Testis (tissue), 2 donors: ENCODE measurements at regions not wholly inside any gene's neighbourhood (a gene's known extent, or its start where the extent isn't known, plus 50 kb on each side); places are given as distances from the start of the nearest gene placed in this dataset.

Source experiments
- DNase-seq: peaks from one replicate; pipeline ENCODE4 v3.0.0-alpha.2; 2019
- H3K27ac ChIP-seq, 2 donors: fragments of 200-600 bp; sonication (generic); one replicate each; pipeline ENCODE4 v1.5.1; 2019
- H3K27me3 ChIP-seq: fragments of 200-600 bp; sonication (generic); one replicate; pipeline ENCODE4 v1.5.1; 2019
- H3K36me3 ChIP-seq: fragments of 200-600 bp; sonication (generic); one replicate; pipeline ENCODE4 v1.5.1; 2017; ENCODE audit warnings: low read depth; ENCODE audit errors: missing control alignments
- H3K4me1 ChIP-seq: fragments of 200-600 bp; sonication (generic); one replicate; pipeline ENCODE4 v1.5.1; 2019
- H3K4me3 ChIP-seq, 2 donors: fragments of 200-600 bp; sonication (generic); one replicate each; pipeline ENCODE4 v1.5.1; 2017 to 2019
- H3K9me3 ChIP-seq: fragments of 200-600 bp; sonication (generic); one replicate; pipeline ENCODE4 v1.5.1; 2017
- POLR2A ChIP-seq: fragments of 450-650 bp; IDR thresholded peaks from one replicate; pipeline ENCODE4 v1.6.1; 2017; ENCODE audit warnings: antibody characterized with exemption, mild to moderate bottlenecking, moderate library complexity
- WGBS, 2 donors: methylation state at CpG; one replicate each; pipeline ENCODE4 v1.1.5; 2018; 5-methylcytosine and 5-hydroxymethylcytosine counted together
- intact Hi-C: fragments of 100-400 bp; cut with DNase I; formaldehyde crosslinking; loops from one replicate; pipeline ENCODE4 v1.15.1; 2023; ENCODE audit warnings: low total_unique reads
- TF ChIP-seq, protein P1 (sequence below), 3 experiments: fragments of 450-650 bp in 2 of 3; fragments of 200-600 bp in 1 of 3; sonication (generic) in 1 of 3; IDR thresholded peaks; one replicate each; pipeline ENCODE4 v1.5.1; 2016 to 2019; ENCODE audit warnings: antibody characterized with exemption in 3 of 3, mild to moderate bottlenecking in 2 of 3, moderate library complexity in 1 of 3

DNA sequence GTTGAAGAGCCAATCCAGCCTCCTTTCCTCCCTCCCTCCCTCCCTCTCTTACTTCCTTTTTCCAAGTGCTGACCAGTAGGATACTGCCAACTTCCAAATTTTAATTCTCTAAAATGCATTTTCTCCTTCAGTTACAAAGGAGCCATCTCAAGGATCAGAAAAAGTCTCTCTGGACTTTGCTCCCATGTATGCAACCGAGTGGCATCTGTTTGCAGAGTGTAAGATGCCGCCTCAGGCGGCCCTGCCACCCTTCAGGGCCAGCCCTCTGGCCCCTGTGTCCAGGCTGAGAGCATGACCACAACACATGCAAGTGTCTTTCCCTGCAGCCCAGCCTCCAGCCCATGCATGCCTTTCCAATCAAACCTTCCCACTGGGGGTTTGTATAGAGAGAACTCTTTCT is 205.3 kb upstream of the RAB4A start:
- intact Hi-C loops: no loop called here

DNA sequence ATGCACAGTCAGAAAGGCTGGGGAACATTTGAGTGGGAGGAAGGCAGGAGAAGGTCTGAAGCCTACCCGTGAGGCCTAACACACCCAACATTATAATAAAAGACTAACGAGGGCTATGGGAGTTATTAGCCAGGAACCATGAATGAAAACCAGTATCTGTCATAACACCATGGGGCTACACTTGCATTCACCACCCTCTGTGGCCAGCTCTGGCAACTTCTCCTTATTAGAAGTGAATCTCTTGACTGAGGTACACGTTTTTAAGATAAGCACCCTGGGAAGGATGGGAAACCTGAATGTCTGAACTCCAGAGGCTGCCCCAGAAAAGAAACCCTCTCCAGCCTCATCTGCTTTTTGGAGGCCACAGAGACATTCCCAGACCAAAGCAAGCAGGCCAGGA is 204.3 kb upstream of the RAB4A start:
- DNase-seq: no peak
- 73 to 83% methylated on average over 3 of the region's 3 CpGs for WGBS, 2 donors
- Histone ChIP-seq H3K9me3 (no peaks in the 10 kb centered on the region), H3K27me3 (no peaks in the 10 kb centered on the region), H3K4me1 (peaks cover 15% of the 10 kb centered on the region), H3K36me3 (no peaks in the 10 kb centered on the region), H3K4me3 (no peak overlapping the region), H3K27ac (no peak overlapping the region)
- no peak for TF ChIP-seq POLR2A
- TF ChIP-seq, protein P1, sequence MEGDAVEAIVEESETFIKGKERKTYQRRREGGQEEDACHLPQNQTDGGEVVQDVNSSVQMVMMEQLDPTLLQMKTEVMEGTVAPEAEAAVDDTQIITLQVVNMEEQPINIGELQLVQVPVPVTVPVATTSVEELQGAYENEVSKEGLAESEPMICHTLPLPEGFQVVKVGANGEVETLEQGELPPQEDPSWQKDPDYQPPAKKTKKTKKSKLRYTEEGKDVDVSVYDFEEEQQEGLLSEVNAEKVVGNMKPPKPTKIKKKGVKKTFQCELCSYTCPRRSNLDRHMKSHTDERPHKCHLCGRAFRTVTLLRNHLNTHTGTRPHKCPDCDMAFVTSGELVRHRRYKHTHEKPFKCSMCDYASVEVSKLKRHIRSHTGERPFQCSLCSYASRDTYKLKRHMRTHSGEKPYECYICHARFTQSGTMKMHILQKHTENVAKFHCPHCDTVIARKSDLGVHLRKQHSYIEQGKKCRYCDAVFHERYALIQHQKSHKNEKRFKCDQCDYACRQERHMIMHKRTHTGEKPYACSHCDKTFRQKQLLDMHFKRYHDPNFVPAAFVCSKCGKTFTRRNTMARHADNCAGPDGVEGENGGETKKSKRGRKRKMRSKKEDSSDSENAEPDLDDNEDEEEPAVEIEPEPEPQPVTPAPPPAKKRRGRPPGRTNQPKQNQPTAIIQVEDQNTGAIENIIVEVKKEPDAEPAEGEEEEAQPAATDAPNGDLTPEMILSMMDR (IDR thresholded peaks at IDR 0.05): no peak
- intact Hi-C loops: no loop called here

More for the DNA sequence above, 205.3 kb upstream of the RAB4A start:
- H3K9me3 ChIP-seq: no peaks in the 10 kb centered on the region
- no peak overlapping the region for H3K4me3 ChIP-seq
- DNase-seq: no peak
- H3K27me3 ChIP-seq: no peaks in the 10 kb centered on the region
- H3K27ac ChIP-seq: no peak overlapping the region
- H3K36me3 ChIP-seq: no peaks in the 10 kb centered on the region
- peaks cover 15% of the 10 kb centered on the region for H3K4me1 ChIP-seq
- no peak for TF ChIP-seq POLR2A
- TF ChIP-seq, protein P1 (IDR thresholded peaks at IDR 0.05): no peak
- WGBS, 2 donors: 98 to 100% methylated on average over 3 of the region's 3 CpGs

DNA sequence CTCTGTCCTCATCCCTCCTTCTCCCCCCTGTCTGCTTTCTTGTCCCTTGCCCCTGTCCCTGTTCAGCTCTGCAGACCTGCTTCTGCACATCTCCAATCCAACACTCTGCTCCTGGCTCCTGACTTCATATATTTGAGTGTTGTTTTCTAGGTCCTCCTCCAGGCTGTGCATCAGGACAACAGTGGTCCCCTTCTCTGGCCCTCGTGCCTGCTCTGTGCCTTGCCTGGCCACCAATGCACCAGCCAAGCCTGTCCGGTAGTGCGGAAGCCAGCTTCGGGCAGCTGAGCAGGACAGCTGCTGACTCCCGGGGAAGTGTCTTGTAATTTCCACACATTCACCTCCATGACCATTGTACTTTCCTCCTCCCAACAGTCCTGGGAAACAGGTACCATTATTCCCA is 203.4 kb upstream of the RAB4A start:
- H3K36me3 ChIP-seq: no peaks in the 10 kb centered on the region
- H3K4me3 ChIP-seq: no peak overlapping the region
- H3K4me1 ChIP-seq: peaks cover 15% of the 10 kb centered on the region
- WGBS, 2 donors: 89 to 95% methylated on average over 5 of the region's 5 CpGs
- no peaks in the 10 kb centered on the region for H3K27me3 ChIP-seq
- TF ChIP-seq, protein P1 (IDR thresholded peaks at IDR 0.05): no peak
- TF ChIP-seq POLR2A: no peak
- no peaks in the 10 kb centered on the region for H3K9me3 ChIP-seq
- H3K27ac ChIP-seq: no peak overlapping the region
- no peak for DNase-seq
- intact Hi-C loops: no loop called here

DNA sequence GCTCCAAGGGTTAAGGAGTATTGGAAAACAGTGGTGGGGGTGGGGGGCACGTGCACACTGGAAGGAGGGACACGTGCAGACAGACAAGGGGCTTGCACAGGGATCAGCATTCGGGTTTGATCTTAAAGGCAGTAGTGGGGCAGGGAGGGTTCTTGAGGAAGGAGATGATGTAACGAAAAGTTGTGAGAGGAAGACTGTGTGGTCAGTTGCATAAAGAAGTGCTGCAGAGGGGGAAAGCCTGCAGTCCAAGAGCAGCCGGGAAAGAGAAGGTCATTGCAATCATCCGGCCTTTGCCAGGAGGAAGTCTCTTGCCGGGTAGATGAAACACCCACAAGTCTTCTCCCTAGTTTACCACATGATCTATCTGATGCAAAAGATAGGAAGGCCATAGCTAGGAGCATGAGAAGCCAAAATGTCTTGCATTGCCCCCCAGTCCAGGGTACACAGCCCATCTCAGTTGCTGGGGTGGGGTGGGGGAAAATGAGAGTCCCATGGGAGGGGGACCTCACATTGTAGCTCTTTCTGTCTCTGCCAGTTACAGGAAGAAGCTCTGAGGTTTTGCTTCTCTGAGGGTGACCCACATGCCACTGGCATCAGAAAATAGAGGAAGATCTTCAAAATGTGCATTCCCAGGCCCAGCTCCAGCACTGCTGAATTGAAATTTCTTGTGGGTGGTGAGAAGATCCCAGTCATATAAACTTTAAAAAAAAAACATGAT is 202.5 kb upstream of the RAB4A start:
- intact Hi-C loops: no loop called here
- H3K9me3 ChIP-seq: no peaks in the 10 kb centered on the region
- H3K4me1 ChIP-seq: peaks cover 13% of the 10 kb centered on the region
- H3K27me3 ChIP-seq: no peaks in the 10 kb centered on the region
- WGBS, 2 donors: 29 to 39% methylated on average over 7 of the region's 7 CpGs
- H3K4me3 ChIP-seq: no peak overlapping the region
- H3K27ac ChIP-seq: no peak overlapping the region
- DNase-seq: peak; percentile 49
- no peak for TF ChIP-seq POLR2A
- TF ChIP-seq, protein P1 (IDR thresholded peaks at IDR 0.05): no peak
- no peaks in the 10 kb centered on the region for H3K36me3 ChIP-seq

DNA sequence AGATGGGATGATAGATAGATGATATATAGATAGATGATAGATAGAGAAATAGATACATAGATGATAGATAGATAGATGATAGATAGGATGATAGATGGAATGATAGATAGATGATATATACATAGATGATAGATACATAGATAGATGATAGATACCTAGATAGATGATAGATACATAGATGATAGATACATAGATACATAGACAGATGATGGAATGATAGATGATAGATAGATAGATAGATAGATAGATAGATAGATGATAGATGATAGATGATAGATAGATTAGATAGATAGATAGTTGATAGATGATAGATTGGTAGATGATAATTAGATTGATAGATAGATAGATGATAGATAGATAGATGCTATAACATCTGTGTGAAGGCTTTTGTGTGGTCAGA is 201.7 kb upstream of the RAB4A start:
- Histone ChIP-seq H3K27ac (no peak overlapping the region), H3K4me3 (no peak overlapping the region)
- intact Hi-C loops: no loop called here

More for the DNA sequence above, 201.7 kb upstream of the RAB4A start:
- TF ChIP-seq, protein P1 (IDR thresholded peaks at IDR 0.05): no peak
- TF ChIP-seq POLR2A: no peak
- H3K9me3 ChIP-seq: no peaks in the 10 kb centered on the region
- no peak for DNase-seq
- no peaks in the 10 kb centered on the region for H3K27me3 ChIP-seq
- H3K4me1 ChIP-seq: peaks cover 5% of the 10 kb centered on the region
- H3K36me3 ChIP-seq: no peaks in the 10 kb centered on the region
